AG04450 (cell line): ENCODE measurements at regions not wholly inside any gene's neighbourhood (a gene's known extent, or its start where the extent isn't known, plus 50 kb on each side); places are given as distances from the start of the nearest gene placed in this dataset.
"Not testable (repeated sequence)": the region's sequence is repeated elsewhere in the genome, so short reads cannot be mapped to it uniquely, and the experiment has no call there.

ENCODE experiments used
- CTCF ChIA-PET: fragments of 300-600, 350-600 bp; formaldehyde crosslinking; extraction: SDS; loops from one replicate; lab custom pipeline; 2022; ENCODE audit warnings: antibody characterized with exemption, inconsistent platforms; lab: Charles Lee
- POLR2A ChIA-PET: fragments of 350-600 bp; formaldehyde crosslinking; extraction: SDS; loops from one replicate; lab custom pipeline; 2021; ENCODE audit warnings: antibody characterized with exemption, inconsistent platforms; lab: Yijun Ruan, JAX
- DNase-seq: peaks from one replicate; pipeline ENCODE4 v3.0.0-alpha.2; 2011; ENCODE audit warnings: low read depth, low spot score
- H3K27ac ChIP-seq: one replicate; pipeline ENCODE4 v1.5.1; 2012; ENCODE audit warnings: low read depth, low read length, control low read depth
- H3K27me3 ChIP-seq: one replicate; pipeline ENCODE4 v1.6.0; 2012; ENCODE audit warnings: low read length; ENCODE audit not compliant: control insufficient read depth, insufficient read depth
- H3K4me3 ChIP-seq: 2 replicates; pipeline ENCODE4 v1.5.1; 2011; ENCODE audit warnings: mild to moderate bottlenecking, low read depth, low read length, control low read depth
- H3K9me3 ChIP-seq: 2 replicates; pipeline ENCODE4 v1.5.1; 2012; ENCODE audit warnings: low read length; ENCODE audit not compliant: control insufficient read depth, insufficient read depth
- CTCF ChIP-seq: IDR thresholded peaks from 2 replicates; pipeline ENCODE4 v1.5.1; 2011; ENCODE audit warnings: low read depth, low read length, control low read depth, inconsistent platforms

GRCh38 chr2:13351068-13351467, 634.3 kb downstream of the TRIB2 start:
- no peak overlapping the region for H3K27ac ChIP-seq
- ChIA-PET CTCF (no interaction called here), POLR2A (no interaction called here)
- no peak overlapping the region for H3K4me3 ChIP-seq
- TF ChIP-seq CTCF = no peak
- H3K27me3 ChIP-seq = no peaks in the 10 kb centered on the region
- peaks cover 2% of the 10 kb centered on the region for H3K9me3 ChIP-seq
- no peak for DNase-seq

GRCh38 chr2:13353083-13353482, 636.3 kb downstream of the TRIB2 start:
- ChIA-PET CTCF (no interaction called here), POLR2A (no interaction called here)
- peaks cover 13% of the 10 kb centered on the region for H3K9me3 ChIP-seq

GRCh38 chr2:13354031-13354430, 637.3 kb downstream of the TRIB2 start:
- POLR2A ChIA-PET = no interaction called here
- H3K4me3 ChIP-seq = no peak overlapping the region
- no peaks in the 10 kb centered on the region for H3K27me3 ChIP-seq
- no peak for TF ChIP-seq CTCF
- CTCF ChIA-PET = no interaction called here
- H3K9me3 ChIP-seq = peaks cover 14% of the 10 kb centered on the region
- no peak for DNase-seq
- no peak overlapping the region for H3K27ac ChIP-seq

More at GRCh38 chr2:13353083-13353482, 636.3 kb downstream of the TRIB2 start:
- no peaks in the 10 kb centered on the region for H3K27me3 ChIP-seq
- no peak overlapping the region for H3K4me3 ChIP-seq
- TF ChIP-seq CTCF = no peak
- no peak overlapping the region for H3K27ac ChIP-seq
- DNase-seq = no peak

- POLR2A ChIA-PET, H3K4me3 ChIP-seq, DNase-seq, H3K27me3 ChIP-seq, H3K27ac ChIP-seq, CTCF ChIA-PET, H3K9me3 ChIP-seq: not testable (repeated sequence)
Observed at GRCh38 chr2:13381928-13382327, 665.2 kb downstream of the TRIB2 start.

- DNase-seq, H3K27me3 ChIP-seq, H3K27ac ChIP-seq, CTCF ChIA-PET, H3K4me3 ChIP-seq, H3K9me3 ChIP-seq, POLR2A ChIA-PET: not testable (repeated sequence)
Observed at GRCh38 chr2:13389172-13389571, 672.4 kb downstream of the TRIB2 start.

GRCh38 chr2:13390676-13391075, 673.9 kb downstream of the TRIB2 start:
- no peak overlapping the region for H3K4me3 ChIP-seq
- no peak for TF ChIP-seq CTCF
- CTCF ChIA-PET = no interaction called here
- H3K27ac ChIP-seq = no peak overlapping the region
- DNase-seq = no peak
- POLR2A ChIA-PET = no interaction called here
- peaks cover 2% of the 10 kb centered on the region; the same call in 1 of the 2 replicates for H3K9me3 ChIP-seq
- no peaks in the 10 kb centered on the region for H3K27me3 ChIP-seq
